Neuronal stem cell (in vitro differentiated cells): ENCODE measurements at regions not wholly inside any gene's neighbourhood (a gene's known extent, or its start where the extent isn't known, plus 50 kb on each side); places are given as distances from the start of the nearest gene placed in this dataset.

Experiments used
- DNase-seq: peaks from one replicate; pipeline ENCODE4 v3.0.0-alpha.2; 2013; ENCODE audit warnings: low spot score
- H2AFZ ChIP-seq: one replicate; pipeline ENCODE4 v1.6.1; 2013; ENCODE audit warnings: mild to moderate bottlenecking, low read length, inconsistent platforms
- H2AK5ac ChIP-seq: 2 replicates; pipeline ENCODE4 v1.6.1; 2013; ENCODE audit warnings: low read depth, mild to moderate bottlenecking, inconsistent platforms, low read length, moderate library complexity, mixed read lengths
- H2BK120ac ChIP-seq: 2 replicates; pipeline ENCODE4 v1.6.1; 2013; ENCODE audit warnings: low read depth, mild to moderate bottlenecking, inconsistent platforms, low read length, moderate library complexity, mixed read lengths
- H2BK12ac ChIP-seq: one replicate; pipeline ENCODE4 v1.6.1; 2013; ENCODE audit warnings: low read length, inconsistent platforms
- H2BK15ac ChIP-seq: 2 replicates; pipeline ENCODE4 v1.6.1; 2013; ENCODE audit warnings: mild to moderate bottlenecking, low read length, inconsistent platforms, mixed read lengths
- H2BK5ac ChIP-seq: one replicate; pipeline ENCODE4 v1.6.1; 2013; ENCODE audit warnings: inconsistent platforms, mild to moderate bottlenecking, low read length, moderate library complexity
- H3K14ac ChIP-seq: one replicate; pipeline ENCODE4 v1.6.1; 2013; ENCODE audit warnings: low read length, inconsistent platforms
- H3K18ac ChIP-seq: 2 replicates; pipeline ENCODE4 v1.6.1; 2013; ENCODE audit warnings: low read length, inconsistent platforms
- H3K23ac ChIP-seq: 2 replicates; pipeline ENCODE4 v1.6.1; 2013; ENCODE audit warnings: low read depth, mild to moderate bottlenecking, mixed read lengths, low read length, inconsistent platforms; ENCODE audit not compliant: poor library complexity
- H3K27ac ChIP-seq: replicated peaks from 3 replicates; pipeline ENCODE4 v1.5.1; 2013; ENCODE audit warnings: low read length, inconsistent platforms
- H3K27me3 ChIP-seq, 3 experiments: 2 replicates each; pipeline ENCODE4 v1.6.1; 2013; ENCODE audit warnings: low read length in 3 of 3, mild to moderate bottlenecking in 2 of 3, inconsistent platforms in 1 of 3, low read depth in 1 of 3, mixed read lengths in 1 of 3, moderate library complexity in 1 of 3; ENCODE audit not compliant: control insufficient read depth in 3 of 3, insufficient read depth in 3 of 3
- H3K36me3 ChIP-seq, 2 donors: replicated peaks in 1 of 2; 2 replicates each; pipeline ENCODE4 v1.6.1; 2013; ENCODE audit warnings: low read length in 2 of 2; ENCODE audit not compliant: control insufficient read depth in 2 of 2, insufficient read depth in 2 of 2
- H3K4ac ChIP-seq: 2 replicates; pipeline ENCODE4 v1.6.1; 2013; ENCODE audit warnings: inconsistent platforms, mild to moderate bottlenecking, low read length, moderate library complexity
- H3K4me1 ChIP-seq, 2 donors: 1 replicate in 1 of 2; 2 replicates in 1 of 2; pipeline ENCODE4 v1.6.1; 2013; ENCODE audit warnings: low read length in 2 of 2, low read depth in 1 of 2; ENCODE audit not compliant: control insufficient read depth in 2 of 2, insufficient read depth in 1 of 2
- H3K4me2 ChIP-seq: one replicate; pipeline ENCODE4 v1.6.1; 2013; ENCODE audit warnings: mild to moderate bottlenecking, low read length, inconsistent platforms; ENCODE audit not compliant: insufficient read depth, poor library complexity, severe bottlenecking
- H3K4me3 ChIP-seq, 2 donors: 2 replicates each; pipeline ENCODE4 v1.5.1; 2013; ENCODE audit warnings: low read length in 2 of 2, mild to moderate bottlenecking in 2 of 2, inconsistent platforms in 1 of 2, moderate library complexity in 1 of 2
- H3K79me1 ChIP-seq: one replicate; pipeline ENCODE4 v1.6.1; 2013; ENCODE audit warnings: low read depth, mild to moderate bottlenecking, inconsistent platforms, low read length, moderate library complexity
- H3K9ac ChIP-seq: one replicate; pipeline ENCODE4 v1.6.1; 2013; ENCODE audit warnings: mild to moderate bottlenecking, low read depth, low read length, inconsistent platforms; ENCODE audit not compliant: poor library complexity
- H3K9me3 ChIP-seq, 2 donors: replicated peaks in 1 of 2; 2 replicates each; pipeline versions ENCODE3 to v1.6.1; 2013; ENCODE audit warnings: low read length in 2 of 2, mild to moderate bottlenecking in 2 of 2, inconsistent platforms in 1 of 2, low read depth in 1 of 2, mixed read lengths in 1 of 2, moderate library complexity in 1 of 2; ENCODE audit not compliant: control insufficient read depth in 2 of 2, insufficient read depth in 1 of 2
- H4K8ac ChIP-seq: one replicate; pipeline ENCODE4 v1.6.1; 2013; ENCODE audit warnings: low read depth, mild to moderate bottlenecking, inconsistent platforms, low read length, moderate library complexity
- H4K91ac ChIP-seq: one replicate; pipeline ENCODE4 v1.6.1; 2013; ENCODE audit warnings: low read length, low read depth, mild to moderate bottlenecking, inconsistent platforms; ENCODE audit not compliant: poor library complexity
- WGBS, 2 donors: extraction: QIAGEN DNeasy Blood & Tissue Kit; methylation state at CpG; one replicate each; pipeline ENCODE4 v1.1.7; 2013; ENCODE audit warnings: missing lambda C conversion rate in 2 of 2, mixed read lengths in 1 of 2; ENCODE audit not compliant: insufficient read length in 2 of 2, insufficient replicate concordance in 1 of 2; ENCODE audit errors: extremely low coverage in 2 of 2; 5-methylcytosine and 5-hydroxymethylcytosine counted together

GRCh38 chrX:45628041-45628440 is 427.4 kb upstream of the DIPK2B start:
- Histone ChIP-seq H3K23ac (no peak overlapping the region), H3K4me2 (no peak overlapping the region), H2BK120ac (no peak overlapping the region), H2AK5ac (no peak overlapping the region), H3K4ac (no peak overlapping the region), H3K9me3 (no peaks in the 10 kb centered on the region), H4K91ac (no peak overlapping the region), H3K14ac (no peak overlapping the region), H3K9ac (no peak overlapping the region), H2AFZ (no peak overlapping the region), H2BK5ac (no peak overlapping the region), H3K27ac (no peak overlapping the region), H3K18ac (no peak overlapping the region), H3K79me1 (no peaks in the 10 kb centered on the region), H2BK12ac (no peak overlapping the region), H3K4me3 (no peak overlapping the region), H3K27me3 (no peaks in the 10 kb centered on the region), H3K4me1 (no peaks in the 10 kb centered on the region), H2BK15ac (no peak overlapping the region), H4K8ac (no peak overlapping the region), H3K36me3 (no peaks in the 10 kb centered on the region)
- no CpG with 5 or more reads among the region's 1 CpG for WGBS, 2 donors
- no peak for DNase-seq

DNA sequence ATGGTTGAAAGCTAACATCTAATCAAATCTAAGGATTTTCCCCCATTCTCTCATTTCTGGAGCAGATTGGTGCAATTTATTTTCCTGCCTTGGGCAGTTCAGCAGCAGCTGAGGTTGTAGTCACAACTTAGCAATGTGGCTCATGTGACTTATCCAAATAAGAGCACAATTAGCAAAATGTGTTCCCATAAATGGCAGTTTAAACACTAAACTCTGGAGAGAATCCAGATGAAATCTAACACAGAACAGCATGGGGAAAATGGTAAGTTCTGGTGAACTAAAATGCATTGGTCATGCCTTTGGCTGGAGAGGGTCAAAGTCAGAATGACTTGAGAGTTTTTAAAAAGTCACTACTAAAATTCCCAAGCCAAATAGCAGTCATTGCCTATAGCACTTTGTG is 422.6 kb upstream of the DIPK2B start:
- no peak overlapping the region for H3K4me3 ChIP-seq
- no peak overlapping the region for H2BK5ac ChIP-seq
- H3K79me1 ChIP-seq: no peaks in the 10 kb centered on the region
- no peaks in the 10 kb centered on the region for H3K27me3 ChIP-seq
- no peaks in the 10 kb centered on the region for H3K36me3 ChIP-seq
- H2AFZ ChIP-seq: no peak overlapping the region
- H4K8ac ChIP-seq: no peak overlapping the region
- no peak overlapping the region for H3K4me2 ChIP-seq
- H3K9ac ChIP-seq: no peak overlapping the region
- DNase-seq: no peak
- H3K27ac ChIP-seq: no peak overlapping the region
- H3K4ac ChIP-seq: no peak overlapping the region
- no peak overlapping the region for H2BK12ac ChIP-seq
- H2AK5ac ChIP-seq: no peak overlapping the region
- no peaks in the 10 kb centered on the region for H3K4me1 ChIP-seq
- no peak overlapping the region for H3K18ac ChIP-seq
- H2BK120ac ChIP-seq: no peak overlapping the region
- no peak overlapping the region for H3K23ac ChIP-seq
- no peak overlapping the region for H3K14ac ChIP-seq
- H3K9me3 ChIP-seq: no peaks in the 10 kb centered on the region
- H4K91ac ChIP-seq: no peak overlapping the region
- H2BK15ac ChIP-seq: no peak overlapping the region

GRCh38 chrX:45622538-45622937 is 421.9 kb upstream of the DIPK2B start:
- no peak overlapping the region for H3K18ac ChIP-seq
- no peak overlapping the region for H3K27ac ChIP-seq
- H2BK120ac ChIP-seq: no peak overlapping the region
- no peaks in the 10 kb centered on the region for H3K79me1 ChIP-seq
- no peak overlapping the region for H3K4me3 ChIP-seq
- H3K4me2 ChIP-seq: no peak overlapping the region
- no peak overlapping the region for H4K8ac ChIP-seq
- no peak overlapping the region for H2BK5ac ChIP-seq
- H3K4ac ChIP-seq: no peak overlapping the region
- no peaks in the 10 kb centered on the region for H3K36me3 ChIP-seq
- H2AFZ ChIP-seq: no peak overlapping the region
- H3K27me3 ChIP-seq: no peaks in the 10 kb centered on the region
- H2BK15ac ChIP-seq: no peak overlapping the region
- H2AK5ac ChIP-seq: no peak overlapping the region
- no peak for DNase-seq
- no peak overlapping the region for H3K14ac ChIP-seq
- no peaks in the 10 kb centered on the region for H3K4me1 ChIP-seq
- no peak overlapping the region for H4K91ac ChIP-seq
- no peaks in the 10 kb centered on the region for H3K9me3 ChIP-seq
- H3K23ac ChIP-seq: no peak overlapping the region
- H3K9ac ChIP-seq: no peak overlapping the region
- H2BK12ac ChIP-seq: no peak overlapping the region

GRCh38 chrX:45622042-45622423 is 421.4 kb upstream of the DIPK2B start:
- no peak overlapping the region for H3K27ac ChIP-seq
- no peak overlapping the region for H3K14ac ChIP-seq
- no peak overlapping the region for H2AK5ac ChIP-seq
- no peak overlapping the region for H3K23ac ChIP-seq
- no peaks in the 10 kb centered on the region for H3K79me1 ChIP-seq
- no peak overlapping the region for H2AFZ ChIP-seq
- H3K9me3 ChIP-seq: no peaks in the 10 kb centered on the region
- H3K18ac ChIP-seq: no peak overlapping the region
- H3K4me1 ChIP-seq: no peaks in the 10 kb centered on the region
- no peak overlapping the region for H4K8ac ChIP-seq
- H2BK12ac ChIP-seq: no peak overlapping the region
- H3K4me2 ChIP-seq: no peak overlapping the region
- no peaks in the 10 kb centered on the region for H3K36me3 ChIP-seq
- no peak overlapping the region for H3K9ac ChIP-seq
- WGBS, 2 donors: no CpG with 5 or more reads among the region's 3 CpGs
- no peak overlapping the region for H4K91ac ChIP-seq
- no peaks in the 10 kb centered on the region for H3K27me3 ChIP-seq
- H3K4me3 ChIP-seq: no peak overlapping the region
- H2BK15ac ChIP-seq: no peak overlapping the region
- no peak overlapping the region for H2BK120ac ChIP-seq
- H3K4ac ChIP-seq: no peak overlapping the region
- DNase-seq: no peak
- no peak overlapping the region for H2BK5ac ChIP-seq
